ENCODE measurements at regions not wholly inside any gene's neighbourhood (a gene's known extent, or its start where the extent isn't known, plus 50 kb on each side); places are given as distances from the start of the nearest gene placed in this dataset.

DNA sequence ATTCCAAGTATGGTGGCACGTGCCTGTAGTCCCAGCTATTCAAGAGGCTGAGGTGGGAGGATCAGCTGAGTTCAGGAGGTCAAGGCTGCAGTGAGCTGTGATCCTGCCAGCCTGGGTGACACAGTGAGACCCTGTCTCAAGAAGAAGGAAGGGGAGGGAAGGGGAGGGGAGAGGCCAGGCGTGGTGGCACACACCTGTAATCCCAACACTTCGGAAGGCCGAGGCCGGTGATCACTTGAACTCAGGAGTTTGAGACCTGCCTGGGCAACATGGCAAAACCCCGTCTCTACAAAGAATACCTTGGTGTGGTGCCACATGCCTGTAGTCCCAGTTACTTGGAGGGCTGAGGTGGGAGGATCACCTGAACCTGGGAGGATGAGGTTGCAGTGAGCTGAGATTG, 145.7 kb downstream of the SHANK2 start:
- no peak overlapping the region for H3K4me3 ChIP-seq
- TF ChIP-seq ESRRB (CRISPR knock-in tag; IDR thresholded peaks at IDR 0.05; ENCODE audit: borderline replicate concordance) = no peak
- no peak for TF ChIP-seq ZFPM2 (CRISPR knock-in tag; IDR thresholded peaks at IDR 0.05)
- TF ChIP-seq GTF2E2 (tag; IDR thresholded peaks at IDR 0.05) = no peak
- TF ChIP-seq, protein P1, sequence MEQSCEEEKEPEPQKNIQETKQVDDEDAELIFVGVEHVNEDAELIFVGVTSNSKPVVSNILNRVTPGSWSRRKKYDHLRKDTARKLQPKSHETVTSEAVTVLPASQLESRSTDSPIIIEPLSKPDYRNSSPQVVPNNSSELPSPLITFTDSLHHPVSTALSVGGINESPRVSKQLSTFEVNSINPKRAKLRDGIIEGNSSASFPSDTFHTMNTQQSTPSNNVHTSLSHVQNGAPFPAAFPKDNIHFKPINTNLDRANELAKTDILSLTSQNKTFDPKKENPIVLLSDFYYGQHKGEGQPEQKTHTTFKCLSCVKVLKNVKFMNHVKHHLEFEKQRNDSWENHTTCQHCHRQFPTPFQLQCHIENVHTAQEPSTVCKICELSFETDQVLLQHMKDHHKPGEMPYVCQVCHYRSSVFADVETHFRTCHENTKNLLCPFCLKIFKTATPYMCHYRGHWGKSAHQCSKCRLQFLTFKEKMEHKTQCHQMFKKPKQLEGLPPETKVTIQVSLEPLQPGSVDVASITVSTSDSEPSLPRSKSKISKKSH (CRISPR knock-in tag; IDR thresholded peaks at IDR 0.05) = no peak
- TF ChIP-seq, protein P2, sequence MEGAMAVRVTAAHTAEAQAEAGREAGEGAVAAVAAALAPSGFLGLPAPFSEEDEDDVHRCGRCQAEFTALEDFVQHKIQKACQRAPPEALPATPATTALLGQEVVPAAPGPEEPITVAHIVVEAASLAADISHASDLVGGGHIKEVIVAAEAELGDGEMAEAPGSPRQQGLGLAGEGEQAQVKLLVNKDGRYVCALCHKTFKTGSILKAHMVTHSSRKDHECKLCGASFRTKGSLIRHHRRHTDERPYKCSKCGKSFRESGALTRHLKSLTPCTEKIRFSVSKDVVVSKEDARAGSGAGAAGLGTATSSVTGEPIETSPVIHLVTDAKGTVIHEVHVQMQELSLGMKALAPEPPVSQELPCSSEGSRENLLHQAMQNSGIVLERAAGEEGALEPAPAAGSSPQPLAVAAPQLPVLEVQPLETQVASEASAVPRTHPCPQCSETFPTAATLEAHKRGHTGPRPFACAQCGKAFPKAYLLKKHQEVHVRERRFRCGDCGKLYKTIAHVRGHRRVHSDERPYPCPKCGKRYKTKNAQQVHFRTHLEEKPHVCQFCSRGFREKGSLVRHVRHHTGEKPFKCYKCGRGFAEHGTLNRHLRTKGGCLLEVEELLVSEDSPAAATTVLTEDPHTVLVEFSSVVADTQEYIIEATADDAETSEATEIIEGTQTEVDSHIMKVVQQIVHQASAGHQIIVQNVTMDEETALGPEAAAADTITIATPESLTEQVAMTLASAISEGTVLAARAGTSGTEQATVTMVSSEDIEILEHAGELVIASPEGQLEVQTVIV (CRISPR knock-in tag; IDR thresholded peaks at IDR 0.05; ENCODE audit: borderline replicate concordance) = no peak
- no peak for TF ChIP-seq PCBP2 (IDR thresholded peaks at IDR 0.05; ENCODE audit: low read depth, low read length, poor library complexity, severe bottlenecking)
- no peak for TF ChIP-seq OTX1 (CRISPR knock-in tag; IDR thresholded peaks at IDR 0.05)
- no peak for TF ChIP-seq KDM2B (CRISPR knock-in tag; IDR thresholded peaks at IDR 0.05)
- no peak for TF ChIP-seq GTF2F1 (IDR thresholded peaks at IDR 0.05; ENCODE audit: low read depth, low read length)
- TF ChIP-seq NFE2 (IDR thresholded peaks at IDR 0.05; ENCODE audit: low read depth) = no peak
- TF ChIP-seq CHCHD3 (CRISPR knock-in tag; IDR thresholded peaks at IDR 0.05) = no peak
- no peak for TF ChIP-seq BRD9 (IDR thresholded peaks at IDR 0.05; ENCODE audit: low read depth, partially characterized antibody)
- no peak for TF ChIP-seq POLR3G (IDR thresholded peaks at IDR 0.05; ENCODE audit: extremely low read depth, insufficient read length, insufficient replicate concordance)
- TF ChIP-seq ZFP30 (CRISPR knock-in tag; IDR thresholded peaks at IDR 0.05; ENCODE audit: borderline replicate concordance) = no peak
- no peak for TF ChIP-seq EP300 (IDR thresholded peaks at IDR 0.05; ENCODE audit: low read length)
- TF ChIP-seq POLR2AphosphoS2 (IDR thresholded peaks at IDR 0.05; ENCODE audit: low read length) = no peak
- TF ChIP-seq ESRRA (IDR thresholded peaks at IDR 0.05; ENCODE audit: borderline replicate concordance, low read depth) = no peak
- no peak for TF ChIP-seq RBM14 (IDR thresholded peaks at IDR 0.05; ENCODE audit: borderline replicate concordance, insufficient read depth, low read depth, low read length)
- TF ChIP-seq, protein P3, sequence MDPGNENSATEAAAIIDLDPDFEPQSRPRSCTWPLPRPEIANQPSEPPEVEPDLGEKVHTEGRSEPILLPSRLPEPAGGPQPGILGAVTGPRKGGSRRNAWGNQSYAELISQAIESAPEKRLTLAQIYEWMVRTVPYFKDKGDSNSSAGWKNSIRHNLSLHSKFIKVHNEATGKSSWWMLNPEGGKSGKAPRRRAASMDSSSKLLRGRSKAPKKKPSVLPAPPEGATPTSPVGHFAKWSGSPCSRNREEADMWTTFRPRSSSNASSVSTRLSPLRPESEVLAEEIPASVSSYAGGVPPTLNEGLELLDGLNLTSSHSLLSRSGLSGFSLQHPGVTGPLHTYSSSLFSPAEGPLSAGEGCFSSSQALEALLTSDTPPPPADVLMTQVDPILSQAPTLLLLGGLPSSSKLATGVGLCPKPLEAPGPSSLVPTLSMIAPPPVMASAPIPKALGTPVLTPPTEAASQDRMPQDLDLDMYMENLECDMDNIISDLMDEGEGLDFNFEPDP (CRISPR knock-in tag; IDR thresholded peaks at IDR 0.05) = no peak
- no peak for TF ChIP-seq ZNF707 (CRISPR knock-in tag; conservative IDR thresholded peaks at IDR 0.05)
- peaks cover 13 to 69% of the 10 kb centered on the region in 2 experiments for H3K27me3 ChIP-seq (ENCODE audit: control insufficient read depth in 2 of 2, insufficient read depth in 2 of 2, low read length in 2 of 2)
- no peaks in the 10 kb centered on the region; the same call in 1 of the 2 replicates for H4K20me1 ChIP-seq (replicated peaks; ENCODE audit: control insufficient read depth, insufficient read depth, low read length)
- POLR2A ChIA-PET = no interaction called here
- DNase-seq (ENCODE audit: extremely low read depth in 1 of 4, low spot score in 3 of 4) = no peak
- H3K9me3 ChIP-seq (replicated peaks; ENCODE audit: control insufficient read depth, insufficient read depth, low read depth, low read length) = no peaks in the 10 kb centered on the region
- H3K36me3 ChIP-seq (ENCODE audit: control insufficient read depth, insufficient read depth, low read length) = no peaks in the 10 kb centered on the region
- no peak overlapping the region for H2AFZ ChIP-seq (ENCODE audit: low read depth, low read length)
- H3K9ac ChIP-seq (ENCODE audit: insufficient read depth in 1 of 2, low read depth in 2 of 2, low read length in 2 of 2) = no peak overlapping the region
- CTCF ChIA-PET (ENCODE audit: low intra/inter-chr PET ratio) = no interaction called here
- H3K27ac ChIP-seq (ENCODE audit: extremely low read depth, low read depth, low read length) = no peak overlapping the region
- H3K4me2 ChIP-seq (ENCODE audit: insufficient read depth, low read length) = no peak overlapping the region
- BruUV-seq (replicated peaks) = no TSS peak
- intact Hi-C loops (cut with micrococcal nuclease) (no loop called here), in situ Hi-C loops (cut with MboI) (no loop called here)
- H3K79me2 ChIP-seq (ENCODE audit: control insufficient read depth, insufficient read depth, low read length) = no peaks in the 10 kb centered on the region
- H3K4me1 ChIP-seq (replicated peaks in 1 of 2; ENCODE audit: control insufficient read depth in 2 of 2, insufficient read depth in 2 of 2, low read length in 2 of 2) = no peaks in the 10 kb centered on the region
- no peak for ATAC-seq
- H3K9me1 ChIP-seq (ENCODE audit: control insufficient read depth, insufficient read depth, low read length) = no peaks in the 10 kb centered on the region
- 0% methylated on average over 6 of the region's 6 CpGs for WGBS (ENCODE audit: insufficient coverage, low coverage, missing lambda C conversion rate)
- FAIRE-seq = no peak
